ENCODE measurements at regions not wholly inside any gene's neighbourhood (a gene's known extent, or its start where the extent isn't known, plus 50 kb on each side); places are given as distances from the start of the nearest gene placed in this dataset.

DNA sequence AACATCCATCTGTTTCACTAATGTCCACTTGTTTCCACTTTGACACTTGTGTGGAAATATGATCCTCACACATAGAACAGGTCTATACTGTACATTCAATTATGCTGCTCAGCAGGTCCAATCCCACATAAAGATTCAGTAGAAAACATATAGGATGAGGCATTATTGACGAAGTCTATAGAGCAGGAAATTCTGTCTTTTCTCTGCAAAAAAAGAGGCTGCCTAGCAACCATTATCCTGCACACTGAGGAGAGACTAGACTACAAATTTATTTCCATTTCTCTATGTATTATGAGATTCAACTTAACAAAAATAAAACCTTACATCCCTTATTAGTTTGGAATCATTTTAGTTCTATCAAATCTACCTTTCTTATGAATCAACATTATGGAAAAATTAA, 204.6 kb upstream of the POM121L12 start:
- ATAC-seq (no peak), DNase-seq (no peak)
- Histone ChIP-seq H3K27ac (ENCODE audit: low read depth, low read length) (no peak overlapping the region), H3K4me1 (ENCODE audit: control insufficient read depth in 2 of 2, insufficient read depth in 2 of 2, low read length in 2 of 2) (no peaks in the 10 kb centered on the region), H3K4me3 (ENCODE audit: low read length) (no peak overlapping the region), H3K9me3 (ENCODE audit: control insufficient read depth in 2 of 3, low read length in 3 of 3) (no peaks in the 10 kb centered on the region), H3K36me3 (ENCODE audit: control insufficient read depth in 2 of 3, insufficient read depth in 3 of 3, low read length in 3 of 3) (no peaks in the 10 kb centered on the region), H3K27me3 (ENCODE audit: control insufficient read depth in 2 of 2, insufficient read depth in 2 of 2, low read length in 2 of 2) (no peaks in the 10 kb centered on the region)
- ChIA-PET CTCF (no interaction called here), POLR2A (no interaction called here)
- no peaks in the 10 kb centered on the region for H3K36me3 Mint-ChIP-seq
- peaks cover 0 to 29% (median 9%) of the 10 kb centered on the region in 11 donors for H3K9me3 Mint-ChIP-seq
- no peaks in the 10 kb centered on the region for H3K27me3 Mint-ChIP-seq
- no peak overlapping the region for H3K27ac Mint-ChIP-seq
- no peaks in the 10 kb centered on the region for H3K4me1 Mint-ChIP-seq
- H3K4me3 Mint-ChIP-seq = no peak overlapping the region
- intact Hi-C loops (cut with micrococcal nuclease) = no loop called here

- CTCF ChIA-PET = no interaction called here
- DNase-seq = no peak
- H3K9me3 ChIP-seq (ENCODE audit: control insufficient read depth in 2 of 3, low read length in 3 of 3) = peaks cover 0 to 12% (median 0%) of the 10 kb centered on the region in 3 experiments
- no peak overlapping the region for H3K4me3 ChIP-seq (ENCODE audit: low read length)
- POLR2A ChIA-PET = no interaction called here
- no peak overlapping the region for H3K4me3 Mint-ChIP-seq
- intact Hi-C loops (cut with micrococcal nuclease) = no loop called here
- no peak overlapping the region for H3K27ac Mint-ChIP-seq
- H3K9me3 Mint-ChIP-seq = peaks cover 4 to 58% (median 26%) of the 10 kb centered on the region in 11 donors
- H3K4me1 ChIP-seq (ENCODE audit: control insufficient read depth in 2 of 2, insufficient read depth in 2 of 2, low read length in 2 of 2) = no peaks in the 10 kb centered on the region
- peaks cover 0 to 8% (median 0%) of the 10 kb centered on the region in 5 donors for H3K36me3 Mint-ChIP-seq
- ATAC-seq = no peak
- no peaks in the 10 kb centered on the region for H3K36me3 ChIP-seq (ENCODE audit: control insufficient read depth in 2 of 3, insufficient read depth in 3 of 3, low read length in 3 of 3)
- no peaks in the 10 kb centered on the region for H3K27me3 Mint-ChIP-seq
- H3K27me3 ChIP-seq (ENCODE audit: control insufficient read depth in 2 of 2, insufficient read depth in 2 of 2, low read length in 2 of 2) = no peaks in the 10 kb centered on the region
- no peaks in the 10 kb centered on the region for H3K4me1 Mint-ChIP-seq
- H3K27ac ChIP-seq (ENCODE audit: low read depth, low read length) = no peak overlapping the region
These were observed 208.7 kb upstream of the POM121L12 start for GRCh38 chr7:52826515-52827265.

DNA sequence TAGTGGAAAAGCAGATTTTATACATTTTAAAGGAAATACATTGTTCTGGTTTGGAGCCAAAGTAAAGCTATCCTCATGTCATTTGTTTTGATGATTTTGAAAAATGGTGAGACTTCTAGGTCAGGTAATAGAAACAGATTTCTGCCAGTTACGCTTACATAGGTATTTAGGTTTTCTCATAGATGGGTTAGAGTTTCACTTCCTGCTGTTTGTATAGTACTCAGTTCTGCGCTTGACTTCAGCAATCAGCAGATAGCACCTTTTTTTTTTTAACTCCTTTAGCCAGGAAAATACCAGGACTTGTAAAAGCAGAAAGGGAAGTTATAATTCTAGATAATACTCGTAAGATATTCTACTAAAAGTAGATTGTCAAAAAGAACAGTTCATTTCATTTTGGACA, 209.8 kb upstream of the POM121L12 start:
- H3K4me1 ChIP-seq (ENCODE audit: control insufficient read depth in 2 of 2, insufficient read depth in 2 of 2, low read length in 2 of 2) = no peaks in the 10 kb centered on the region
- Mint-ChIP-seq H3K4me1 (no peaks in the 10 kb centered on the region), H3K27me3 (no peaks in the 10 kb centered on the region), H3K36me3 (peaks cover 0 to 8% (median 0%) of the 10 kb centered on the region in 5 donors), H3K27ac (no peak overlapping the region), H3K9me3 (peaks cover 4 to 66% (median 28%) of the 10 kb centered on the region in 11 donors), H3K4me3 (no peak overlapping the region)
- intact Hi-C loops (cut with micrococcal nuclease) = no loop called here
- peaks cover 0 to 17% (median 0%) of the 10 kb centered on the region in 3 experiments for H3K9me3 ChIP-seq (ENCODE audit: control insufficient read depth in 2 of 3, low read length in 3 of 3)
- CTCF ChIA-PET = no interaction called here
- no peak overlapping the region for H3K4me3 ChIP-seq (ENCODE audit: low read length)
- ATAC-seq (no peak), DNase-seq (no peak)
- no peaks in the 10 kb centered on the region for H3K27me3 ChIP-seq (ENCODE audit: control insufficient read depth in 2 of 2, insufficient read depth in 2 of 2, low read length in 2 of 2)
- POLR2A ChIA-PET = no interaction called here
- H3K36me3 ChIP-seq (ENCODE audit: control insufficient read depth in 2 of 3, insufficient read depth in 3 of 3, low read length in 3 of 3) = no peaks in the 10 kb centered on the region
- H3K27ac ChIP-seq (ENCODE audit: low read depth, low read length) = no peak overlapping the region

- H3K27me3 Mint-ChIP-seq = no peaks in the 10 kb centered on the region
- no peak for ATAC-seq
- H3K27ac Mint-ChIP-seq = no peak overlapping the region
These were observed 223.9 kb upstream of the POM121L12 start for GRCh38 chr7:52811537-52811936.

DNA sequence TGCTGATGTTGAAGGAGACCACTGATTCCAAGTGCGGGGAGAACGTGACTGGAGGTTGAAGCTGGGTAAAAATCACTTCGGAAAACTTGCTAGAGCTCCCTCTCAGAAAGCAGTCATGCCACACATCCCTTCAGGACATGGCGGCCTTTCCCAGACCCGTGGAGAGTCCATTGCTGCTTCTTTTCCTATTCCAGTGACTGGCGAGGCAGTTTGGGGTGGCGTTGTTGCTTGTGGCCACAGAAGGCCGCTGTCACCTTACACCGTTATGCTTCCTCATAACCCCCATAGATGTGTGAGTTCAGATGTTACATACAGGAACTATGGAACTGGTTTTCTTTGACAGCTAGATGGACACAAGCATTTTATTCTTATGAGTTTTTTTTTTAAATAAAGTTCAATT, 235.6 kb upstream of the POM121L12 start:
- Histone ChIP-seq H3K9me3 (ENCODE audit: control insufficient read depth in 2 of 3, low read length in 3 of 3) (peaks cover 0 to 13% (median 0%) of the 10 kb centered on the region in 3 experiments), H3K4me3 (ENCODE audit: low read length) (no peak overlapping the region), H3K36me3 (ENCODE audit: control insufficient read depth in 2 of 3, insufficient read depth in 3 of 3, low read length in 3 of 3) (no peaks in the 10 kb centered on the region), H3K4me1 (ENCODE audit: control insufficient read depth in 2 of 2, insufficient read depth in 2 of 2, low read length in 2 of 2) (no peaks in the 10 kb centered on the region), H3K27me3 (ENCODE audit: control insufficient read depth in 2 of 2, insufficient read depth in 2 of 2, low read length in 2 of 2) (no peaks in the 10 kb centered on the region), H3K27ac (ENCODE audit: low read depth, low read length) (no peak overlapping the region)
- no peak for ATAC-seq
- intact Hi-C loops (cut with micrococcal nuclease) = no loop called here
- Mint-ChIP-seq H3K4me1 (no peaks in the 10 kb centered on the region), H3K4me3 (no peak overlapping the region), H3K27ac (no peak overlapping the region), H3K27me3 (no peaks in the 10 kb centered on the region), H3K9me3 (peaks cover 2 to 30% (median 5%) of the 10 kb centered on the region in 11 donors), H3K36me3 (no peaks in the 10 kb centered on the region)
- DNase-seq = no peak
- ChIA-PET CTCF (no interaction called here), POLR2A (no interaction called here)

More at GRCh38 chr7:52811537-52811936, 223.9 kb upstream of the POM121L12 start:
- H3K4me3 ChIP-seq (ENCODE audit: low read length) = no peak overlapping the region
- Mint-ChIP-seq H3K4me3 (no peak overlapping the region), H3K4me1 (no peaks in the 10 kb centered on the region), H3K36me3 (peaks cover 0 to 4% (median 0%) of the 10 kb centered on the region in 5 donors), H3K9me3 (peaks cover 3 to 40% (median 11%) of the 10 kb centered on the region in 11 donors)
- no peak for DNase-seq
- H3K9me3 ChIP-seq (ENCODE audit: control insufficient read depth in 2 of 3, low read length in 3 of 3) = no peaks in the 10 kb centered on the region
- CTCF ChIA-PET = no interaction called here
- no peak overlapping the region for H3K27ac ChIP-seq (ENCODE audit: low read depth, low read length)
- no peaks in the 10 kb centered on the region for H3K27me3 ChIP-seq (ENCODE audit: control insufficient read depth in 2 of 2, insufficient read depth in 2 of 2, low read length in 2 of 2)
- POLR2A ChIA-PET = no interaction called here
- intact Hi-C loops (cut with micrococcal nuclease) = no loop called here
- H3K36me3 ChIP-seq (ENCODE audit: control insufficient read depth in 2 of 3, insufficient read depth in 3 of 3, low read length in 3 of 3) = no peaks in the 10 kb centered on the region
- H3K4me1 ChIP-seq (ENCODE audit: control insufficient read depth in 2 of 2, insufficient read depth in 2 of 2, low read length in 2 of 2) = no peaks in the 10 kb centered on the region

GRCh38 chr7:52797801-52798200, 237.6 kb upstream of the POM121L12 start:
- H3K4me1 ChIP-seq (ENCODE audit: control insufficient read depth in 2 of 2, insufficient read depth in 2 of 2, low read length in 2 of 2) = no peaks in the 10 kb centered on the region
- Mint-ChIP-seq H3K36me3 (no peaks in the 10 kb centered on the region), H3K4me3 (no peak overlapping the region), H3K4me1 (no peaks in the 10 kb centered on the region), H3K9me3 (peaks cover 2 to 32% (median 5%) of the 10 kb centered on the region in 11 donors), H3K27me3 (no peaks in the 10 kb centered on the region), H3K27ac (no peak overlapping the region)
- peaks cover 0 to 6% (median 0%) of the 10 kb centered on the region in 3 experiments for H3K9me3 ChIP-seq (ENCODE audit: control insufficient read depth in 2 of 3, low read length in 3 of 3)
- ATAC-seq (no peak), DNase-seq (no peak)
- no peaks in the 10 kb centered on the region for H3K27me3 ChIP-seq (ENCODE audit: control insufficient read depth in 2 of 2, insufficient read depth in 2 of 2, low read length in 2 of 2)
- H3K4me3 ChIP-seq (ENCODE audit: low read length) = no peak overlapping the region
- H3K27ac ChIP-seq (ENCODE audit: low read depth, low read length) = no peak overlapping the region
- ChIA-PET POLR2A (no interaction called here), CTCF (no interaction called here)
- intact Hi-C loops (cut with micrococcal nuclease) = no loop called here
- no peaks in the 10 kb centered on the region for H3K36me3 ChIP-seq (ENCODE audit: control insufficient read depth in 2 of 3, insufficient read depth in 3 of 3, low read length in 3 of 3)

DNA sequence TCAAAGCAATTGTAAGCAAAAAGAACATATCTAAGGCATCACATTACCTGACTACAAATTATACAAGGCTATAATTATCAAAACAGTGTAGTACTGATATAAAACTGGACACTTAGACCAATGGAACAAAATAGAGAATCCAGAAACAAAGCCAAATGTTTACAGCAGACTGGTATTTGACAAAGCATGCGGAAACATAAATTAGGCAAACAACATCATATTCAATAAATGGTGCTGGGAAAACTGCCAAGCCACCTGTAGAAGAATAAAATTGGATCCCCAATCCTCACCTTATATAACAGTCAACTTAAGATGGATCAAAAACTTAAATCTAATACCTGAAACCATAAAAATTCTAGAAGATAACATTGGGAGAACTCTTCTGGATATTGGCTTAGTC, 240.8 kb upstream of the POM121L12 start:
- ChIA-PET POLR2A (no interaction called here), CTCF (no interaction called here)
- no peak overlapping the region for H3K27ac ChIP-seq (ENCODE audit: low read depth, low read length)
- no peaks in the 10 kb centered on the region for H3K27me3 ChIP-seq (ENCODE audit: control insufficient read depth in 2 of 2, insufficient read depth in 2 of 2, low read length in 2 of 2)
- H3K4me3 ChIP-seq (ENCODE audit: low read length) = no peak overlapping the region
- peaks cover 0 to 23% (median 4%) of the 10 kb centered on the region in 11 donors for H3K9me3 Mint-ChIP-seq
- ATAC-seq (no peak), DNase-seq (no peak)
- H3K36me3 Mint-ChIP-seq = no peaks in the 10 kb centered on the region
- H3K4me1 ChIP-seq (ENCODE audit: control insufficient read depth in 2 of 2, insufficient read depth in 2 of 2, low read length in 2 of 2) = no peaks in the 10 kb centered on the region
- peaks cover 0 to 6% (median 0%) of the 10 kb centered on the region in 3 experiments for H3K9me3 ChIP-seq (ENCODE audit: control insufficient read depth in 2 of 3, low read length in 3 of 3)
- H3K27me3 Mint-ChIP-seq = no peaks in the 10 kb centered on the region
- intact Hi-C loops (cut with micrococcal nuclease) = no loop called here
- H3K36me3 ChIP-seq (ENCODE audit: control insufficient read depth in 2 of 3, insufficient read depth in 3 of 3, low read length in 3 of 3) = no peaks in the 10 kb centered on the region
- no peak overlapping the region for H3K4me3 Mint-ChIP-seq
- no peaks in the 10 kb centered on the region for H3K4me1 Mint-ChIP-seq
- H3K27ac Mint-ChIP-seq = no peak overlapping the region
